GM23338 (cell line): ENCODE measurements at regions not wholly inside any gene's neighbourhood (a gene's known extent, or its start where the extent isn't known, plus 50 kb on each side); places are given as distances from the start of the nearest gene placed in this dataset.

Experiments used
- CREB1 ChIP-seq: fragments of 250-450 bp; sonication (Bioruptor Pico); IDR thresholded peaks from 2 replicates; pipeline ENCODE4 v1.5.0; 2020; ENCODE audit warnings: low read depth, mild to moderate bottlenecking, moderate library complexity
- CTCF ChIP-seq, 2 experiments: fragments of 200-600 bp in 1 of 2; sonication (generic) in 1 of 2; conservative IDR thresholded peaks; 2 replicates each; pipeline versions ENCODE4 v1.5.1 to v1.6.1; 2016 to 2017; ENCODE audit warnings: antibody characterized with exemption in 2 of 2, low read depth in 2 of 2, mild to moderate bottlenecking in 2 of 2, moderate library complexity in 1 of 2
- EZH2 ChIP-seq: fragments of 200-600 bp; sonication (generic); IDR thresholded peaks from one replicate; pipeline ENCODE4 v1.8.0; 2017; ENCODE audit warnings: antibody characterized with exemption, mild to moderate bottlenecking, low read depth; ENCODE audit not compliant: unreplicated experiment
- EZH2phosphoT487 ChIP-seq: fragments of 200-600 bp; sonication (generic); IDR thresholded peaks from one replicate; pipeline ENCODE4 v1.8.1; 2018; ENCODE audit warnings: antibody characterized with exemption; ENCODE audit not compliant: unreplicated experiment
- JUNB ChIP-seq: IDR thresholded peaks from one replicate; pipeline ENCODE4 v1.6.1; 2016; ENCODE audit warnings: antibody characterized with exemption; ENCODE audit not compliant: unreplicated experiment
- NANOG ChIP-seq: IDR thresholded peaks from 2 replicates; pipeline ENCODE4 v1.6.1; 2016; ENCODE audit warnings: antibody characterized with exemption, borderline replicate concordance
- POLR2AphosphoS5 ChIP-seq: IDR thresholded peaks from 2 replicates; pipeline ENCODE4 v1.6.1; 2016; ENCODE audit warnings: antibody characterized with exemption, low read depth
- ZNF114 ChIP-seq: fragments of 250-450 bp; sonication (Bioruptor Pico); IDR thresholded peaks from 2 replicates; pipeline ENCODE4 v1.5.0; 2020; ENCODE audit warnings: mild to moderate bottlenecking, moderate library complexity
- ZNF331 ChIP-seq: fragments of 250-450 bp; sonication (Bioruptor Pico); IDR thresholded peaks from 2 replicates; pipeline ENCODE4 v1.5.0; 2020; ENCODE audit warnings: low read depth, mild to moderate bottlenecking, moderate library complexity
- TF ChIP-seq, protein P1 (sequence below): IDR thresholded peaks from one replicate; pipeline ENCODE4 v1.6.1; 2018; ENCODE audit warnings: antibody characterized with exemption; ENCODE audit not compliant: unreplicated experiment
- TF ChIP-seq, protein P2 (sequence below): IDR thresholded peaks from 2 replicates; pipeline ENCODE4 v1.6.1; 2016; ENCODE audit warnings: antibody characterized with exemption
- TF ChIP-seq, protein P3 (sequence below): fragments of 250-450 bp; sonication (Bioruptor Pico); IDR thresholded peaks from 2 replicates; pipeline ENCODE4 v1.5.0; 2020; ENCODE audit warnings: mild to moderate bottlenecking, moderate library complexity

DNA sequence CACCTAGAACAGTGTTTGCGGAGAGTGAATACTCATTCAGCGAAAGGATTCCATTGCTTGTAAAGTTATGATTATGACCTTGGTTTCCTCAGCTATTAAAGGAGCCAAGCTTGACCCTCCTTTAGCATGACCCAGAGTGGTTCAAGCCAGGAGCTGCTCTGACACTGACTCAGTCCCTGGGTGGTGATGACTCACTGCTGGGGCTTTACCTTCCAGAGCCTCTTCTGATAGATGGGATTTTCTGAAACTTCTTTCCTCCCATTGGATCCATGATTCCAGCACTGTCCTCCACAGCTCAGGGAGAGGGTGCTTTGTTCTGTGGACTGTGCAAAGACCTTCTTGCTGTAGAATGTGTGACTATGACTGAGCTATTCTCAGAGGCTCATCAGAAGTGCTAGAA lies 77.4 kb downstream of the S1PR1 start:
- TF ChIP-seq, protein P1, sequence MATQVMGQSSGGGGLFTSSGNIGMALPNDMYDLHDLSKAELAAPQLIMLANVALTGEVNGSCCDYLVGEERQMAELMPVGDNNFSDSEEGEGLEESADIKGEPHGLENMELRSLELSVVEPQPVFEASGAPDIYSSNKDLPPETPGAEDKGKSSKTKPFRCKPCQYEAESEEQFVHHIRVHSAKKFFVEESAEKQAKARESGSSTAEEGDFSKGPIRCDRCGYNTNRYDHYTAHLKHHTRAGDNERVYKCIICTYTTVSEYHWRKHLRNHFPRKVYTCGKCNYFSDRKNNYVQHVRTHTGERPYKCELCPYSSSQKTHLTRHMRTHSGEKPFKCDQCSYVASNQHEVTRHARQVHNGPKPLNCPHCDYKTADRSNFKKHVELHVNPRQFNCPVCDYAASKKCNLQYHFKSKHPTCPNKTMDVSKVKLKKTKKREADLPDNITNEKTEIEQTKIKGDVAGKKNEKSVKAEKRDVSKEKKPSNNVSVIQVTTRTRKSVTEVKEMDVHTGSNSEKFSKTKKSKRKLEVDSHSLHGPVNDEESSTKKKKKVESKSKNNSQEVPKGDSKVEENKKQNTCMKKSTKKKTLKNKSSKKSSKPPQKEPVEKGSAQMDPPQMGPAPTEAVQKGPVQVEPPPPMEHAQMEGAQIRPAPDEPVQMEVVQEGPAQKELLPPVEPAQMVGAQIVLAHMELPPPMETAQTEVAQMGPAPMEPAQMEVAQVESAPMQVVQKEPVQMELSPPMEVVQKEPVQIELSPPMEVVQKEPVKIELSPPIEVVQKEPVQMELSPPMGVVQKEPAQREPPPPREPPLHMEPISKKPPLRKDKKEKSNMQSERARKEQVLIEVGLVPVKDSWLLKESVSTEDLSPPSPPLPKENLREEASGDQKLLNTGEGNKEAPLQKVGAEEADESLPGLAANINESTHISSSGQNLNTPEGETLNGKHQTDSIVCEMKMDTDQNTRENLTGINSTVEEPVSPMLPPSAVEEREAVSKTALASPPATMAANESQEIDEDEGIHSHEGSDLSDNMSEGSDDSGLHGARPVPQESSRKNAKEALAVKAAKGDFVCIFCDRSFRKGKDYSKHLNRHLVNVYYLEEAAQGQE = no peak
- TF ChIP-seq CREB1 (CRISPR knock-in tag) (no peak), CTCF (conservative IDR thresholded peaks at IDR 0.05; ENCODE audit: low read depth in 2 of 2) (no peak), POLR2AphosphoS5 (no peak), EZH2phosphoT487 (no peak), ZNF331 (CRISPR knock-in tag) (no peak), EZH2 (no peak), JUNB (no peak), ZNF114 (no peak), NANOG (no peak)
- TF ChIP-seq, protein P2, sequence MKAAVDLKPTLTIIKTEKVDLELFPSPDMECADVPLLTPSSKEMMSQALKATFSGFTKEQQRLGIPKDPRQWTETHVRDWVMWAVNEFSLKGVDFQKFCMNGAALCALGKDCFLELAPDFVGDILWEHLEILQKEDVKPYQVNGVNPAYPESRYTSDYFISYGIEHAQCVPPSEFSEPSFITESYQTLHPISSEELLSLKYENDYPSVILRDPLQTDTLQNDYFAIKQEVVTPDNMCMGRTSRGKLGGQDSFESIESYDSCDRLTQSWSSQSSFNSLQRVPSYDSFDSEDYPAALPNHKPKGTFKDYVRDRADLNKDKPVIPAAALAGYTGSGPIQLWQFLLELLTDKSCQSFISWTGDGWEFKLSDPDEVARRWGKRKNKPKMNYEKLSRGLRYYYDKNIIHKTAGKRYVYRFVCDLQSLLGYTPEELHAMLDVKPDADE = no peak
- TF ChIP-seq, protein P3, sequence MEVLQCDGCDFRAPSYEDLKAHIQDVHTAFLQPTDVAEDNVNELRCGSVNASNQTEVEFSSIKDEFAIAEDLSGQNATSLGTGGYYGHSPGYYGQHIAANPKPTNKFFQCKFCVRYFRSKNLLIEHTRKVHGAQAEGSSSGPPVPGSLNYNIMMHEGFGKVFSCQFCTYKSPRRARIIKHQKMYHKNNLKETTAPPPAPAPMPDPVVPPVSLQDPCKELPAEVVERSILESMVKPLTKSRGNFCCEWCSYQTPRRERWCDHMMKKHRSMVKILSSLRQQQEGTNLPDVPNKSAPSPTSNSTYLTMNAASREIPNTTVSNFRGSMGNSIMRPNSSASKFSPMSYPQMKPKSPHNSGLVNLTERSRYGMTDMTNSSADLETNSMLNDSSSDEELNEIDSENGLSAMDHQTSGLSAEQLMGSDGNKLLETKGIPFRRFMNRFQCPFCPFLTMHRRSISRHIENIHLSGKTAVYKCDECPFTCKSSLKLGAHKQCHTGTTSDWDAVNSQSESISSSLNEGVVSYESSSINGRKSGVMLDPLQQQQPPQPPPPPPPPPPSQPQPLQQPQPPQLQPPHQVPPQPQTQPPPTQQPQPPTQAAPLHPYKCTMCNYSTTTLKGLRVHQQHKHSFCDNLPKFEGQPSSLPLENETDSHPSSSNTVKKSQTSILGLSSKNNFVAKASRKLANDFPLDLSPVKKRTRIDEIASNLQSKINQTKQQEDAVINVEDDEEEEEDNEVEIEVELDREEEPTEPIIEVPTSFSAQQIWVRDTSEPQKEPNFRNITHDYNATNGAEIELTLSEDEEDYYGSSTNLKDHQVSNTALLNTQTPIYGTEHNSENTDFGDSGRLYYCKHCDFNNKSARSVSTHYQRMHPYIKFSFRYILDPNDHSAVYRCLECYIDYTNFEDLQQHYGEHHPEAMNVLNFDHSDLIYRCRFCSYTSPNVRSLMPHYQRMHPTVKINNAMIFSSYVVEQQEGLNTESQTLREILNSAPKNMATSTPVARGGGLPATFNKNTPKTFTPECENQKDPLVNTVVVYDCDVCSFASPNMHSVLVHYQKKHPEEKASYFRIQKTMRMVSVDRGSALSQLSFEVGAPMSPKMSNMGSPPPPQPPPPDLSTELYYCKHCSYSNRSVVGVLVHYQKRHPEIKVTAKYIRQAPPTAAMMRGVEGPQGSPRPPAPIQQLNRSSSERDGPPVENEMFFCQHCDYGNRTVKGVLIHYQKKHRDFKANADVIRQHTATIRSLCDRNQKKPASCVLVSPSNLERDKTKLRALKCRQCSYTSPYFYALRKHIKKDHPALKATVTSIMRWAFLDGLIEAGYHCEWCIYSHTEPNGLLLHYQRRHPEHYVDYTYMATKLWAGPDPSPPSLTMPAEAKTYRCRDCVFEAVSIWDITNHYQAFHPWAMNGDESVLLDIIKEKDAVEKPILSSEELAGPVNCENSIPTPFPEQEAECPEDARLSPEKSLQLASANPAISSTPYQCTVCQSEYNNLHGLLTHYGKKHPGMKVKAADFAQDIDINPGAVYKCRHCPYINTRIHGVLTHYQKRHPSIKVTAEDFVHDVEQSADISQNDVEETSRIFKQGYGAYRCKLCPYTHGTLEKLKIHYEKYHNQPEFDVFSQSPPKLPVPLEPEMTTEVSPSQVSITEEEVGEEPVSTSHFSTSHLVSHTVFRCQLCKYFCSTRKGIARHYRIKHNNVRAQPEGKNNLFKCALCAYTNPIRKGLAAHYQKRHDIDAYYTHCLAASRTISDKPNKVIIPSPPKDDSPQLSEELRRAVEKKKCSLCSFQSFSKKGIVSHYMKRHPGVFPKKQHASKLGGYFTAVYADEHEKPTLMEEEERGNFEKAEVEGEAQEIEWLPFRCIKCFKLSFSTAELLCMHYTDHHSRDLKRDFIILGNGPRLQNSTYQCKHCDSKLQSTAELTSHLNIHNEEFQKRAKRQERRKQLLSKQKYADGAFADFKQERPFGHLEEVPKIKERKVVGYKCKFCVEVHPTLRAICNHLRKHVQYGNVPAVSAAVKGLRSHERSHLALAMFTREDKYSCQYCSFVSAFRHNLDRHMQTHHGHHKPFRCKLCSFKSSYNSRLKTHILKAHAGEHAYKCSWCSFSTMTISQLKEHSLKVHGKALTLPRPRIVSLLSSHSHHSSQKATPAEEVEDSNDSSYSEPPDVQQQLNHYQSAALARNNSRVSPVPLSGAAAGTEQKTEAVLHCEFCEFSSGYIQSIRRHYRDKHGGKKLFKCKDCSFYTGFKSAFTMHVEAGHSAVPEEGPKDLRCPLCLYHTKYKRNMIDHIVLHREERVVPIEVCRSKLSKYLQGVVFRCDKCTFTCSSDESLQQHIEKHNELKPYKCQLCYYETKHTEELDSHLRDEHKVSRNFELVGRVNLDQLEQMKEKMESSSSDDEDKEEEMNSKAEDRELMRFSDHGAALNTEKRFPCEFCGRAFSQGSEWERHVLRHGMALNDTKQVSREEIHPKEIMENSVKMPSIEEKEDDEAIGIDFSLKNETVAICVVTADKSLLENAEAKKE (CRISPR knock-in tag) = no peak
